Naive thymus-derived CD4-positive, alpha-beta T cell (primary cell): ENCODE measurements at regions not wholly inside any gene's neighbourhood (a gene's known extent, or its start where the extent isn't known, plus 50 kb on each side); places are given as distances from the start of the nearest gene placed in this dataset.
"Not testable (repeated sequence)": the region's sequence is repeated elsewhere in the genome, so short reads cannot be mapped to it uniquely, and the experiment has no call there.

Experiments
- ATAC-seq: fragments of 150-1000 bp; cut with Tn5 transposase; 2 replicates; pipeline ENCODE4 v1.10.0; 2021; ENCODE audit warnings: mild to moderate bottlenecking, moderate library complexity
- CTCF ChIA-PET: fragments of 350-600 bp; sonication (Branson Sonifier 250); formaldehyde crosslinking; loops from one replicate; lab custom pipeline; 2021; ENCODE audit warnings: antibody characterized with exemption; lab: Charles Lee
- POLR2A ChIA-PET: fragments of 350-600 bp; sonication (Branson Sonifier 250); formaldehyde crosslinking; loops from one replicate; lab custom pipeline; 2021; ENCODE audit warnings: antibody characterized with exemption, inconsistent platforms; lab: Charles Lee
- DNase-seq, 9 donors: peaks; one replicate each; pipeline versions ENCODE4 v3.0.0 to v3.0.0-alpha.2; 2020 to 2022; ENCODE audit warnings: mixed read lengths in 1 of 9
- H3K27ac ChIP-seq: one replicate; pipeline ENCODE4 v1.7.0; 2013; ENCODE audit warnings: mild to moderate bottlenecking, low read depth, low read length, moderate library complexity
- H3K27me3 ChIP-seq, 2 donors: one replicate each; pipeline ENCODE4 v1.7.0; 2013; ENCODE audit warnings: low read length in 2 of 2, mild to moderate bottlenecking in 2 of 2, moderate library complexity in 2 of 2; ENCODE audit not compliant: control insufficient read depth in 2 of 2, insufficient read depth in 2 of 2
- H3K36me3 ChIP-seq, 3 experiments: 1 replicate in 2 of 3; 2 replicates in 1 of 3; pipeline ENCODE4 v1.7.0; 2013; ENCODE audit warnings: low read length in 3 of 3, mild to moderate bottlenecking in 3 of 3, moderate library complexity in 1 of 3; ENCODE audit not compliant: insufficient read depth in 3 of 3, control insufficient read depth in 2 of 3
- H3K4me1 ChIP-seq, 2 donors: one replicate each; pipeline ENCODE4 v1.7.0; 2013; ENCODE audit warnings: low read length in 2 of 2, mild to moderate bottlenecking in 2 of 2, moderate library complexity in 1 of 2; ENCODE audit not compliant: control insufficient read depth in 2 of 2, insufficient read depth in 2 of 2
- H3K4me3 ChIP-seq: 2 replicates; pipeline ENCODE4 v1.7.0; 2013; ENCODE audit warnings: mild to moderate bottlenecking, low read length
- H3K9me3 ChIP-seq, 3 experiments: 1 replicate in 2 of 3; 2 replicates in 1 of 3; pipeline ENCODE4 v1.7.0; 2013; ENCODE audit warnings: low read length in 3 of 3; ENCODE audit not compliant: control insufficient read depth in 2 of 3
- H3K27ac Mint-ChIP-seq, 9 donors: one replicate each; pipeline ENCODE4 v1.8.0; 2020 to 2022; ENCODE audit warnings: mixed read lengths in 9 of 9, mild to moderate bottlenecking in 8 of 9, moderate library complexity in 5 of 9, inconsistent platforms in 2 of 9
- H3K27me3 Mint-ChIP-seq, 5 donors: one replicate each; pipeline ENCODE4 v1.8.0; 2021 to 2022; ENCODE audit warnings: mixed read lengths in 5 of 5, mild to moderate bottlenecking in 1 of 5
- H3K36me3 Mint-ChIP-seq, 5 donors: one replicate each; pipeline ENCODE4 v1.8.0; 2020 to 2022; ENCODE audit warnings: mixed read lengths in 5 of 5, mild to moderate bottlenecking in 3 of 5, inconsistent platforms in 1 of 5
- H3K4me1 Mint-ChIP-seq, 7 donors: one replicate each; pipeline ENCODE4 v1.8.0; 2020 to 2022; ENCODE audit warnings: mixed read lengths in 7 of 7, mild to moderate bottlenecking in 3 of 7, inconsistent platforms in 1 of 7
- H3K4me3 Mint-ChIP-seq, 10 donors: one replicate each; pipeline ENCODE4 v1.8.0; 2020 to 2022; ENCODE audit warnings: mild to moderate bottlenecking in 10 of 10, mixed read lengths in 10 of 10, moderate library complexity in 6 of 10, inconsistent platforms in 2 of 10
- H3K9me3 Mint-ChIP-seq, 11 donors: one replicate each; pipeline ENCODE4 v1.8.0; 2020 to 2022; ENCODE audit warnings: mixed read lengths in 11 of 11, mild to moderate bottlenecking in 4 of 11, inconsistent platforms in 1 of 11, moderate library complexity in 1 of 11
- intact Hi-C, 2 donors: fragments of 100-400 bp; cut with micrococcal nuclease; formaldehyde crosslinking; loops; one replicate each; pipeline ENCODE4 v1.15.1; 2023

- H3K4me3 ChIP-seq = no peak overlapping the region
- H3K9me3 ChIP-seq = no peaks in the 10 kb centered on the region
- no peak overlapping the region for H3K27ac ChIP-seq
- CTCF ChIA-PET = no interaction called here
- Mint-ChIP-seq H3K4me1 (no peaks in the 10 kb centered on the region), H3K27ac (no peak overlapping the region), H3K36me3 (no peaks in the 10 kb centered on the region), H3K4me3 (no peak overlapping the region), H3K9me3 (peaks cover 0 to 3% (median 0%) of the 10 kb centered on the region in 11 donors), H3K27me3 (peaks cover 2 to 13% (median 4%) of the 10 kb centered on the region in 5 donors)
- H3K27me3 ChIP-seq = no peaks in the 10 kb centered on the region
- intact Hi-C loops = no loop called here
- no peak for DNase-seq
- no peaks in the 10 kb centered on the region for H3K36me3 ChIP-seq
- no peak for ATAC-seq
- no peaks in the 10 kb centered on the region for H3K4me1 ChIP-seq
- POLR2A ChIA-PET = no interaction called here
These were observed 76.5 kb upstream of the SMARCAD1 start for GRCh38 chr4:94131212-94131611.

GRCh38 chr4:94135701-94136100 lies 72.0 kb upstream of the SMARCAD1 start:
- peaks cover 0 to 20% (median 12%) of the 10 kb centered on the region in 5 donors for H3K27me3 Mint-ChIP-seq
- no peaks in the 10 kb centered on the region for H3K36me3 Mint-ChIP-seq
- ATAC-seq (no peak), DNase-seq (no peak)
- POLR2A ChIA-PET = no interaction called here
- Histone ChIP-seq H3K27me3 (no peaks in the 10 kb centered on the region), H3K9me3 (no peaks in the 10 kb centered on the region), H3K4me1 (no peaks in the 10 kb centered on the region), H3K4me3 (no peak overlapping the region), H3K27ac (no peak overlapping the region), H3K36me3 (no peaks in the 10 kb centered on the region)
- intact Hi-C loops = no loop called here
- no peak overlapping the region for H3K27ac Mint-ChIP-seq
- CTCF ChIA-PET = no interaction called here
- H3K9me3 Mint-ChIP-seq = peaks cover 0 to 3% (median 0%) of the 10 kb centered on the region in 11 donors
- no peak overlapping the region for H3K4me3 Mint-ChIP-seq
- peaks cover 0 to 1% (median 0%) of the 10 kb centered on the region in 7 donors for H3K4me1 Mint-ChIP-seq

GRCh38 chr4:94139931-94140612 lies 67.6 kb upstream of the SMARCAD1 start:
- H3K27me3 ChIP-seq = no peaks in the 10 kb centered on the region
- H3K27ac ChIP-seq = no peak overlapping the region
- H3K9me3 ChIP-seq = no peaks in the 10 kb centered on the region
- Mint-ChIP-seq H3K36me3 (no peaks in the 10 kb centered on the region), H3K4me3 (no peak overlapping the region), H3K27me3 (peaks cover 3 to 20% (median 8%) of the 10 kb centered on the region in 5 donors), H3K4me1 (peaks cover 0 to 1% (median 0%) of the 10 kb centered on the region in 7 donors), H3K27ac (no peak overlapping the region), H3K9me3 (peaks cover 0 to 9% (median 0%) of the 10 kb centered on the region in 11 donors)
- no peaks in the 10 kb centered on the region for H3K36me3 ChIP-seq
- H3K4me1 ChIP-seq = no peaks in the 10 kb centered on the region
- H3K4me3 ChIP-seq = no peak overlapping the region
- ChIA-PET CTCF (no interaction called here), POLR2A (no interaction called here)
- intact Hi-C loops = no loop called here
- ATAC-seq = no peak
- no peak for DNase-seq

- Histone ChIP-seq H3K4me3 (no peak overlapping the region), H3K4me1 (no peaks in the 10 kb centered on the region), H3K27ac (no peak overlapping the region), H3K9me3 (no peaks in the 10 kb centered on the region), H3K27me3 (no peaks in the 10 kb centered on the region), H3K36me3 (no peaks in the 10 kb centered on the region)
- H3K27me3 Mint-ChIP-seq = peaks cover 3 to 14% (median 8%) of the 10 kb centered on the region in 5 donors
- intact Hi-C loops = no loop called here
- H3K27ac Mint-ChIP-seq = no peak overlapping the region
- no peak overlapping the region for H3K4me3 Mint-ChIP-seq
- peaks cover 0 to 1% (median 0%) of the 10 kb centered on the region in 7 donors for H3K4me1 Mint-ChIP-seq
- DNase-seq (no peak), ATAC-seq (no peak)
- peaks cover 0 to 9% (median 0%) of the 10 kb centered on the region in 11 donors for H3K9me3 Mint-ChIP-seq
- no peaks in the 10 kb centered on the region for H3K36me3 Mint-ChIP-seq
- ChIA-PET POLR2A (no interaction called here), CTCF (no interaction called here)
These were observed 66.7 kb upstream of the SMARCAD1 start for GRCh38 chr4:94141001-94141400.

GRCh38 chr4:94148052-94148451 lies 59.6 kb upstream of the SMARCAD1 start:
- POLR2A ChIA-PET, H3K9me3 Mint-ChIP-seq, H3K4me1 Mint-ChIP-seq, H3K36me3 Mint-ChIP-seq, H3K27ac ChIP-seq, H3K27me3 ChIP-seq, ATAC-seq, H3K9me3 ChIP-seq, H3K4me3 ChIP-seq, H3K27ac Mint-ChIP-seq, DNase-seq, intact Hi-C loops, CTCF ChIA-PET, H3K4me1 ChIP-seq, H3K36me3 ChIP-seq, H3K4me3 Mint-ChIP-seq: not testable (repeated sequence)
- H3K27me3 Mint-ChIP-seq = peaks cover 0 to 12% (median 8%) of the 10 kb centered on the region in 5 donors

- Histone ChIP-seq H3K27me3 (no peaks in the 10 kb centered on the region), H3K4me1 (no peaks in the 10 kb centered on the region), H3K36me3 (no peaks in the 10 kb centered on the region), H3K9me3 (no peaks in the 10 kb centered on the region), H3K27ac (no peak overlapping the region), H3K4me3 (no peak overlapping the region)
- H3K4me3 Mint-ChIP-seq = no peak overlapping the region
- H3K9me3 Mint-ChIP-seq = peaks cover 0 to 19% (median 0%) of the 10 kb centered on the region in 11 donors
- peaks cover 0 to 11% (median 8%) of the 10 kb centered on the region in 5 donors for H3K27me3 Mint-ChIP-seq
- H3K4me1 Mint-ChIP-seq = no peaks in the 10 kb centered on the region
- H3K36me3 Mint-ChIP-seq = no peaks in the 10 kb centered on the region
- CTCF ChIA-PET = no interaction called here
- DNase-seq = no peak
- POLR2A ChIA-PET = no interaction called here
- ATAC-seq = no peak
- intact Hi-C loops = no loop called here
- H3K27ac Mint-ChIP-seq = no peak overlapping the region
These were observed 55.2 kb upstream of the SMARCAD1 start for GRCh38 chr4:94152466-94152865.

- H3K4me3 ChIP-seq, H3K36me3 Mint-ChIP-seq, H3K27me3 Mint-ChIP-seq, H3K4me1 Mint-ChIP-seq, H3K27ac ChIP-seq, DNase-seq, H3K9me3 ChIP-seq, H3K4me1 ChIP-seq, ATAC-seq, H3K27ac Mint-ChIP-seq, H3K36me3 ChIP-seq, H3K4me3 Mint-ChIP-seq, intact Hi-C loops, CTCF ChIA-PET, POLR2A ChIA-PET, H3K27me3 ChIP-seq: not testable (repeated sequence)
- H3K9me3 Mint-ChIP-seq = peaks cover 0 to 19% (median 5%) of the 10 kb centered on the region in 11 donors
These were observed 52.3 kb upstream of the SMARCAD1 start for GRCh38 chr4:94155404-94155803.
